ENCODE measurements at regions not wholly inside any gene's neighbourhood (a gene's known extent, or its start where the extent isn't known, plus 50 kb on each side); places are given as distances from the start of the nearest gene placed in this dataset.
"Not testable (repeated sequence)": the region's sequence is repeated elsewhere in the genome, so short reads cannot be mapped to it uniquely, and the experiment has no call there.

DNA sequence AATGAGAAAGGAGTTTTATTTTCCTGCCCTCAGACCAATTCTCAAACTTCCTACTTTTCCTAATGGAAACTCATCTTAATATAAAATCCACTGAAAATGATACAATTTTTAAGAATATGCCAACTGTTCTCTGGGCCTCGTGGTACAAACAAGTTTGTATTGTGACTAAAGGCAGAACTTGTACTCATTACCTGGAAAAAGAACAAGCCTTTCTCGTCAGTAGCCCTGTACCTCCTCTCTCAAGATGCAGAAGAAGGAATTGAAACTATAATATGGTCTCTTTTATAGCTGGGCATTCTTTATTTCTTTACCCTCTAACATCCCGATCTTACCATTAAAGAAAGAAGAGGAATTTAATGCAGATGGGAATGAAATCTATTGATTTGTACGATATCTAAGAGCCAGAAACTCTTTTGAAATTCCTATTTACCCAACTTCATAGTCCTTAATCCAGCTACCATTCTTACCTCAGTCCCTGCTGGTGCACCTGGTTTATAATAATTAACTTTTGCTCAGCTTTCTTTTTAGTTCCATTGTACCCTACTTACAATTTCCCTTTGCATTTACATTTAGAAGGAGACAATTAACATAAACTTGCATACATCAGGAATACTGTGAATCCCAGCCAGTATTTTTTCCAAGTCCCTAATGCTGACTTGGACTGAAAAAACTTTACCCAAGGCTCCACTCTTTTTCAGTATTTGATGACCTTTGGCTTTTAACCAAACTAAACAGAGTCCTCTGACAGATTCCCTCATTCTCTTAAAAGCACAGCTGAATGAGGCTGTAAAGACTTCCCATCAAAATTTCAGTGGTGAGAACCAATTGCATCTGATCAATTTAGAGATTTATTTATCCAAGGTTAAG is 1162.4 kb downstream of the BRINP3 start:
- DNase-seq = no peak

DNA sequence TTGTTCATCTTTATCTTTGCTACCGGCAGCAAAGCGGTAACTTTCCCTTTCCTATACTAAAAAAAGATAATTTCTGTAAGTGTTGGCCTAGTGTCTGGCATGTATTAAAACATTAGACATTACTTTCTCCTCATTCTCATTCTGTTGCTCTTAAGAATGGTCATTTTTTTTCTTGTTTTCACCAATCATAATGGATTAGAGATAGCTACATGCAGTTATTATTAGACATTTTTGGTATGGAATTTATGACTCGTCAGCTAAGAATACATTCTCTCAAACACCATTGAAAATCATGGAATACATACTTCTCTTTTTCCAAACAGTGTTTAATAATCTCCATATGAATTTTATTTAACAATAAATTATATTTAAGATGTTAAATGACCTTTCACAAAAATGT is 1154.6 kb downstream of the BRINP3 start:
- DNase-seq = no peak

DNA sequence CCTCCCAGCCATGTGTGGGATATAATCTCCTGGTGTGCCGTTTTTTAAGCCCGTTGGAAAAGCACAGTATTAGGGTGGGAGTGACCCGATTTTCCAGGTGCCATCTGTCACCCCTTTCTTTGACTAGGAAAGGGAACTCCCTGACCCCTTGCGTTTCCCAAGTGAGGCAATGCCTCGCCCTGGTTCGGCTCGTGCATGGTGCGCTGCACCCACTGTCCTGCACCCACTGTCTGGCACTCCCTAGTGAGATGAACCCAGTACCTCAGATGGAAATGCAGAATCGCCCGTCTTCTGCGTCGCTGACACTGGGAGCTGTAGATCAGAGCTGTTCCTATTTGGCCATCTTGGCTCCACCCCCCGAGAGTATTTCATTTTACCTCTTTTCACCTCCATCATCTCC is 1146.6 kb downstream of the BRINP3 start:
- DNase-seq = not testable (repeated sequence)

DNA sequence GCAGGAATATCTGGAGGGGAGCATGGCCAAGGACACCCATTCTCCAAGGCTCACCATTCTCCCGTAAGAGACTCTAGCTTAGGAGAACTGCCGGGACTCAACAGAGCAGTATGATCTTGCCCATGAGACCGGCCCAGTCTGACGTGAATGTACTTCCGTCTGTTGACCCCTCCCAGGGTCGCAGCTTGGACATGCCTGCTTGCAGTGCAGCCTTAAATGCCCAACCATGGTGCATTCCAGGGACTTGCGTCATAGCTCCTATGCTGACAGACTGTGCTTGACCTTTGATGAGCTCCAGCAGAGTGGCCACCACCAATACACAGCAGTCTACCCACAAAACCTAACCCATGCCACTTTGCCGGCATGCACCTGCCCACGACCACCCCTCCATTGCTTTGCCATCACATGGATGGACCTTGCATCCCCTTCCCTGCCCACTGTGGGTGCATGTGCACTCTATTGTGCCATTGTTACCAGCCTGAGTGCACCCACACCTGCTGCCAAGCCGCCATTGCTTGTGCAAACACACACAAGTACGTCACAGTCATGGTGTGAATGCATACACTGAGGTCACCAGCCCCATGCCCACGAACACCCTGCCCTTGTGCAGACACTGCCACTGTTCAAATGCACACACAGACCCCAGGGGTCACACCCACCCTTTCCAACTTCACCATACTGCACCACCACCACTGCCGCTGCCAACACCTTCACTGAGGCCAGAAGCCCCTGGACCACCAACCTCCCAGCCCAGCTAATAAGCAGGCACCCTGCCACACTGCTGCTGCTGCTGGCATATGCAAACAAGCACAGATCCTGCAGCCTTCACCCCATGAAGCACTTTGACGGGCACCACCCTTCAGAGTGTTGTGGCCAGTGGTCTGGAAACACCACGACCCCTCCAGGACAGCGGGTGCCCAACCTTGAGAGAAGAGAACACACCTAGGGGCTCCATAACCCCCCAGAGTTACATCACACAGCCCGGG is 1141.3 kb downstream of the BRINP3 start:
- no peak for DNase-seq

DNA sequence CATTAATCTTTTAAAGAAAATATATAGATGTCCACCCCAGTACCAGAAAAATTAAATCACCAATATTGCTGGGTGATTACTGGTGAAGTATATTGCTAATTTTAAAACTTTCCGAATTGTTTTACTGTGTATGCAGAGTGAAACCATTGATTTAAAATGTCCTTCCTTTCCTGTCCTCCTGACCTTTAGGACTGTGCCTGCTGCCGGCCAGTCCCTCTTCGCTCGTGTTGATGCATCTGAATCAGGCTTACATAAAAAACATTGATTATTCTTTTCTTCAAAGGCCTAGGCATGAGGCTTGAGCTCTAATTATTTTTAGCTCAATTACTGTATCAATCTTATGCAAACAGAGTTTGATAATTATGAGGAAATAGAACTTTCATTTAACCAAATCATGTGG is 1128.1 kb downstream of the BRINP3 start:
- DNase-seq = no peak

DNA sequence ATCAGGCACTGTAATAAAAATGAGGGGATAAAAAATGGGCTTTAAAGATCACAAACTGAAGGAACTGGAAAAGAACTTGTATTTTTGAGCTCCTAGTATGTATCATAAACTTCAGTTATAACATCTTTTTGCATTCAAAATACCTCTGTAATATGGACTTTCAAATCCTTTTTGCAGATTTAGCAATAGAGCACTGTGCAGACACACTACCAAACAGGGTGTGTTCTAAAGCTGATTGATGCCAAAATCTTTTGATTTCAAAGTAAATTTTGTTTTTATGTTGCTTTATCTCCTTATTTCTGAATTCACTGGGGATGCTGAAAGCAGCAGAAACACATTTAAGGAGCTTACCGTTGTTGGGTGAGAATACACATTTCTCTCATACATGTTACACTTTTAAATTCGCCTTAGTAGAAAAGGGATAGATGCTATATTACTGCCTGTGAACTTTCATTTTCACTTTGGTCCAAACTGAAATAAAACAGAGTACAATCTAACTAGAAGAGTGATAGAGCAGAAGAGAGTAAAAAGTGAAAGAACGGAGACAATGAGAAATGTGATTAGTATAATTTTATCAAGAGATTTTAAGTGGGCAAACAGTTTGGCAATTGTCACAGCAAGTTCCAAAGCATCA is 1126.6 kb downstream of the BRINP3 start:
- DNase-seq = no peak

DNA sequence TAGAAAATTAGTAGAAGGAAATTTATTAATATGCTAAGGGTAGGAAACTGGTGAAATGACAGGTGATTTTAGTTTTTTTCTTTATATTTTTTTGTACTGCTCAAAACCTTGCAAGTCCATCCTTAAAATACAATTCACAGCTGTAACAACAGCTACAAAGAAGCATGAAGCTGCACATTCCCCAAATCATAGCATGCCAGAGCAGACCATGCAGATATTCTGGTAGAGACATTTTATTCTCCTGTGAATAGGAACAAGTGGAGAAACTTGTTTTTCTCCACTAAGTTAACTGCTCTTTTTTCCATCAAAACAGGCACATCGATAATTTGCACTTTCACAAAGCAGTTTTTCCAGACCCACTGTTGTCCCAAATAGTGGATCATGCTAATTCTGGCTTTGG is 1125.7 kb downstream of the BRINP3 start:
- DNase-seq = no peak

DNA sequence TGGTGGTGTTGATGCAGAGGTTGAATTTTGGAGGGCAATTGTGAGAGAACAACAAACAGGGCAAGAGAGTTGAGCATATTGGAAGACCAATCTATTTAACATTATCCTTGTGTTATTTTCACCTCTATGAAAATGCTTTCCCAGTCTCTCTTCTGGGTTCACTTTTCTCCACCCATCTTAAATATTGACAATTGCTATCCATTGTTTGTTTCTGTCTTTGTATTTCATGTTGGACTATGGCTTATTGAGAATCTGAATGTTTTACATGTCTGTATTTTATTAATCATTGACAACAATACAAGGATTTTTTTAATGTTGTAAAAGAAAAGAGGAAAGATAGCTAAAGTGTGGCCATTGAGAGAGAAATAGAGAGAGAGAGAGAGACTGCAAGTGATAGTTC is 1121.5 kb downstream of the BRINP3 start:
- no peak for DNase-seq

DNA sequence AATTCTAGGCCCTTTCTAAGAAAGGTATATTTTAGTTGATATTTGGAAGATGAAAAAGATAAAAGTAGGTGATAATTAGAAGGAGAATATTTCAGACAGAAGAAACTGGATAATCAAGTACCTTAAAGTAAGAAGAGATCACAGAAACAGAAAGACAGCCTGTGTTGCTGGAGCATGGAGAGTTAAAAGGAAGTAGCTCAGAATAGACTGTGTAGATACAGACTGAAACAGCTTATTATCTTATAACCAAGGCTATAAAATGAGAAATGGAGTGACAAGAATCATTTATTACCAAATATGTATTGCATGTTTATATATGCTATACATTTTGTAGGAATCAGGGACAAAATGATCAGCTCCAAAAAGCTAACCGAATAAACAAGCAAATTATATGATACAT is 1120.3 kb downstream of the BRINP3 start:
- no peak for DNase-seq

DNA sequence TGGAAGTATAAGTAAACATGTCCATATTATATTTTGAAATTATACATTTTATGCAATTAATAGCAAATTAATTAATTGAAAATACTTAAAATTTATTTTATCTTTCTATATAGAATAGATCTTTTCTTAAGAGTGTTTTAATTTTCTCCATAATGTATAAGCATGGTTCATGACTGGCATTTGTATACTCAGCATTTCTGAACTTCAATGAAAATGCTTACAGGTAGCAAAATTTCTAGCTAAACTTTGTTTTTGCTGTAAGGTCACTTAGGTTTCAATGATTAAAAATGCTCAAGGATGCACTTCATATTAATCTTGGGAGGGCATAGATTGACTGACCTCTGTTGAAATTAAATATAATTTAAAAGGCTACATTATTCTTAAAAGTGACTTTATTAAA is 1108.1 kb downstream of the BRINP3 start:
- DNase-seq = no peak

DNA sequence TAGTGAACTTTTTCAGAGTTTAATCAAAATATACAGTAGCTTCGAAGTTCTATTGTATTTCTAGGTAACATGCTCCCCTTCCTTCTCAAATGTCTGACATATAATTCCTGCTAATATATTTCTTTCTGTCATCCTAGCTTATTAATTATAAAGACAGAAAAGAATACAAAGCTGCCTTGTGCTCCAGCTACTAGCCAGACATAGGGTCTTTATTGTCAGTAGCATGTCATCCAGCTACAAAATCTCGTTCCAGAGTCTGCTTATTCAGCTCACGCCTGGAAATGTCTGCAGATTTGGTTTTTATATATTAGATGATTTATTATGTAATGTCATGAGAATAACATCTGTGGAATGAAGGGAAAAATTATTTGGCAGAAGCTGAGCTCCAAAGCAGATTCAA is 1102.8 kb downstream of the BRINP3 start:
- DNase-seq = no peak

DNA sequence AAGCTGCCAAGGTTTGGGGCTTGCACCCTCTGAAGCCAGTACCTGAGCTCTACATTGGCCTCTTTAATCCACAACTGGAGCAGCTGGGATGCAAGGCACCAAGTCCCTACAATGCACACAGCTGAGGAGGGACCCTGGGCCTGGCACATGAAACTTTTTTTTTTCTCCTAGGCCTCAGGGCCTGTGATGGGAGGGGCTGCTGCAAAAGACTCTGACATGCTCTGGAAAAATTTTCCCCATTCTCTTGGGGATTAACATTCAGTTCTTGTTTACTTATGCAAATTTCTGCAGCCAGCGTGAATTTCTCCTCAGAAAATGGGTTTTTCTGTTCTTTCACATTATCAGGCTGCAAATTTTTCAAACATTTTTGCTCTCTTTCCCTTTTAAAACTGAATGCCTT is 1072.2 kb downstream of the BRINP3 start:
- DNase-seq = no peak

DNA sequence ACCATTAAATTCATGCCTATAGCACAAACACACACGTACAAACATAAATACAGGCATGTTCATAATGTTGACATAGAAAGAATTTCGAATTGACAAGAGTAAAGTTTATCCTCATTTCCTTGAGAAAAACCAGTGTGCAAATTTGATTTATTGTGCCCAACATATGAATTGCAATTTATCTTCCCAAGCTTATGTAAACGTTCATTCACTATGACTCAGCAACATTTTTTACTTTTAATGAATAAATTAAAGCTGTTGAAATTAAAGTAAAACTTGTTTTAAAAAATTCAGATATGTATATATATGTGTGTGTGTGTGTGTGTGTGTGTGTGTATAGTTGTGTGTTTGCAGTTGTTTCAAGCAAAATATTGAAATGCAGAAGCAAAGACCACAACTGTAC is 1067.9 kb downstream of the BRINP3 start:
- no peak for DNase-seq

DNA sequence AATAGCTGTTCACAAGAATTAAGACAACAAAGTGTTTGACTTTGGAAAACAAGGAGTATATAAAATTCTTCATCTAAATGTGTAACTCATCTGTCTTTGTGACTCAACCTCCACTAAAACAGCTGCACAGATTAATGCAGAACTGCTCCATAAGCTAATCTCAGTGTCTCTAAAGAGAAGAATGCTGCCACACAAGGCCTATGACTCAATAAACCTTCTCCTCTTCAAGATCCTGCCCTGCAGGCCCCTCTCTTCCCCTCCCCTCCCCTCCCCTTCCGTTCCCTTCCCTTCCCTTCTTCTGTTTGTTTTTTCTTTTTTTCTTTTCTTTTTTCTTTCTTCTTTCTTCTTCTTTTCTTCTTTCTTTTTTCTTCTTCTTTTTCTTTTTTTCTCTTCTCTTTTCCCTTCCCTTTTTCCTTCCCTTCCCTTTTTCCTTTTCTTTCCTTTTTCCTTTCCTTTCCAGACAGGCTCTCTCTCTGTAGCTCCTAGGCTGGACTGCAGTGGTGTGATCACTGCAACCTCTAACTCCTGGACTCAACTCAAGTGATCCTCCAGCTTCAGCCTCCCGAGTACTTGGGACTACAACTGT is 1052.8 kb downstream of the BRINP3 start:
- no peak for DNase-seq

DNA sequence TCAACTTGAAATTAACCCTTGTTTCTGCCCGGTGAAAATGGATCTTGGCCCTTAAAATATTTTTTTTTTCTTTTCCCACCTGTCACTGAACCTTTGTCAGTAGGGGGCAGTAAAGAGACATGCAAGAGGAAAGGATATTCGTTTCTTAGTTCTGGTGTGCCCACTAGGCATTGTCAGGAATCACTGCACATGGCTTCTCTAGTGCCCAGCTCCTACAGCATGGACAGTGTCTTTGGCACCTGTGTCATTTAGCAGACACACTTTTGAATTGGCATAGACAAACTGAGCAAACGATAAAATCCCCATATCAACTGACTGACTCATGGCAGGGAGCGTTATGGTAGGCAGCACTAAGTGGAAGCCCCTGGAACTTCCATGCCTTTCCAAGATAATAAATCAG is 1048.1 kb downstream of the BRINP3 start:
- no peak for DNase-seq

DNA sequence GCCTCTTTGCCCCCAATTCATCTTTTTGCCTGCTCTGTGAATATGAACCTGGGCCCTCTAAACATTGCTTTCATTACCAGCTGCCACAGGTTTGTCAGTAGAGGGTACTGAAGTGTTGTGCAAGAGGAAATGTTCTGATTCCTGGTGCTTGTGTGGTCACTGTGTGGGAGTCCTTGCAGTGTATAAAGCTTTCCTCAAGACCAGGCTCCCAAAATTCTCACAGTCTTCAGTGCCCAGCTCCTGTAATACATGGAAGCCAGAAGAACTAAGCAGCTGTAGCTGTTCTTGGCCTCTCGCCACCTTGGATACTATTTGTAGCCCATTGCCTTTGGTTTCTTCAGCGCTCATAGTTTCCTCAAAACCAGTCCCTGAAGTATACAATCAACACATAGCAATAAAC is 1046.2 kb downstream of the BRINP3 start:
- no peak for DNase-seq

DNA sequence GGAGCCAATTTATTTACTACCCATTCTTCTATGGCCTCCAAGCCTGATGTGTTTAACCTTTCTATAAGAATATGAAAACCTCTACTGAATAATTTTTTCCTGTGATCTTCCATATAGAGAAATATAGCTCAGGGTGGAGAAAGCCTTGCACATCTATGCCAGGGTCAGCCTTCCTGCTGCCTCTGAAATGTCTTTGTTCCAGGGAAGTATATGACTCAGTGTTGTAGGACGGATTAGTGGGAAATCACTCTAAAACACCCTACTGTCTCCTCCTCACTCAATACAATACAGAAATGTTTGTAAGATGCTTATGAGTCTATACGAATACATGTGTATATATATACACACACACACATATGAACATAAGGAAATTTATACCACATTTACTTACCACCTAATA is 1044.9 kb downstream of the BRINP3 start:
- no peak for DNase-seq

DNA sequence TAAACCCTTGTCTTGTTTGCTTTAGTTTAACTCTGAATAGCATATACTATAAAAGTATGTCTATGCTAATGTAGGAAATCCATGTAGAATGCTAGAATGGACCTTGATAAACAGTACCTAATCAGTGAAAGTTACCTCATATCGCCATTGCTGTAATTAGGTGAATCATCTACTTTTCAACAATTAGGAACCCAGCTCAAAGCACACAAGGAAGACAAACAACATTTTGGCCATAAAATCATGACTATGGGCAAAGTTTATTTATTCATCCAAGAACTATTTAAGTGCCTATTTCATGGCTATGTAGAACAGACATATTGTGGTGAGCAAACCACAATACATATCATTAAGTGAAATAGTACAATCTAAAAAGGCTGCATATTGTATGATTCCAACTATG is 1043.2 kb downstream of the BRINP3 start:
- DNase-seq = no peak

DNA sequence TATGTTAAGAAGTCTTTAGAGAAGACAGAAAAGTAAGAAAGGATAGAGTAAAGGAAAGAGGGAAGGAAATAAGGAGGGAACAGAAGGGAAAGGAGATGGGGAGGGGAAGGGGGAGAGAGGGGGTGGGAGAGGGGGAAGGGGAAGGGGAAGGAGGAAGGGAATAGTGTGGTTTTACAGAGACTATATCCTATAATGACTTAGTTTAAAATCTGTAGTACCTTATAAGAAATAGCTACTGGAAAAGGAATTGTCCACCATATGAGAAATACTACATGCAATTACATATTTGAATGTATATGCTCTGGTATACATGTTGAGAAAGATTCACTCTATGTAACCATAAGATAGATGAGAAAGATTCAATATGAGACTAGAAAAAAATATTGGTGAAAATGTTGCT is 1042.3 kb downstream of the BRINP3 start:
- no peak for DNase-seq

DNA sequence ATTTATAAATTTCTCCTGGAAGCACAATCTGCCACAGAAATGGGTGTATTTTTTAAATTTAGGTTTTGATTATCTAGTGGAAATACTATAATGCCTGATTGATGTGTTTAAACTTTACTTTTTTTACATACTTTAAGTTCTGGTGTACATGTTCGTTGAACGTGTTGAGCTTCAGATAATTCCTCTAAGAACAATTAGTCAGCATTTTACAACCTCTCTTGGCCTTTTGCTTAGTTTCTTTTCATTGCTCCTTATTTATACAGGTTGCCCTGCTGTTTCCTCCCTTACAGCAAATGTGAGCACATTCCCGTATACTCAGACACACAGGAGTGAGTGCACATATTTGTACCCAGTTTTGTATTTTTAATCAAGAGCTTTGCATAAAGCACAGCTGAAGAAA is 1038.9 kb downstream of the BRINP3 start:
- DNase-seq = no peak

DNA sequence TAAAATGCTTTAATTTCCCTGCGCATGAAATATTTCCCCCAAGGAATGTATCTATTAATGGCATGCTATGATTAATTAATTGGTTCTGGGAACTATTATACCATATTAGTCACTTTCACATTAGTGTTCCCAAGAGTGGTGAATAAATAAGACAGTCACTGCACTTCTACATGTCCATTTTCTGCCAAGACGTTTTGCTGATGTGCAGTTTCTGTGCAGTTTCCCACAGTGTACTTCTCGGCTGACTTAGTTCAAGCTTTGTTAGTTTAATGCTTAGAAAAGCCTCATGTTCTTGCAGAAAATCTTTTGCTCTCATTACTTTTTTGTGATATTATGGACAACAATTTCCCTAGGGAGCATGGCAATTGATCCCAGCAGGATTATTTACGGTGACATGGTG is 1014.5 kb downstream of the BRINP3 start:
- no peak for DNase-seq

DNA sequence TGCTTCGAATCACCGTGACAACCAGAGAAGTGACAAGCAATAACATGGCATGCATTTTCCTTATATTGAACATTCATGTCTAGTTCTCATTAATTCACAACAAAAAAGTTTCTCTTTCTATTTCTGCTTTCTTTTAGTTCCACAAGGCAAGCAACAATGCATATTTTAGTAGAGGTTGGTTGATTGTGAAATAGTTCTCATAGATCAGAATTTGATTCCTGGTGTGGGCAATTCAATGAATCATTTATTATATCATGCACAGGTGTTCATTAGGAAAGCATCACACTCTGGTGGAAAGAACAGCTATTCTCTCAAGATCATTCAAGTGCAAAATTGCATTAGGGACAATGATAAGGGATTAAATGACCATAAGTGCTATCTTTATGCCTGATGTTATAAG is 980.9 kb downstream of the BRINP3 start:
- no peak for DNase-seq

DNA sequence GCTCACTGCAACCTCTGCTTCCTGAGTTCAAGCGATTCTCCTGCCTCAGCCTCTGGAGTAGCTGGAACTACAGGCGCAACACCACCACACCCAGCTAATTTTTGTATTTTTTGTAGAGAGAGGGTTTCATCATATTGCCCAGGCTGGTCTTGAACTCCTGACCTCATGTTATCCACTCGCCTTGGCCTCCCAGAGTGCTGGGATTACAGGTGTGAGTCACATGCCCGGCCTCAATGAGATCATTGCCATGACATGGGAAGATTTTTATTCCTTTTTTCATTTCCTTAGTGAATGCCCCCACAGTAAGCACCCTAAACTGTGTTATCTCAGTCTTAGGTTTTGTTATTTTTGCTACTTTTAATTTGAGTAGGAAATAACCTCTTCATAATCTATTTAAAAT is 977.9 kb downstream of the BRINP3 start:
- DNase-seq = no peak
